ENCODE measurements at regions not wholly inside any gene's neighbourhood (a gene's known extent, or its start where the extent isn't known, plus 50 kb on each side); places are given as distances from the start of the nearest gene placed in this dataset.
"Not testable (repeated sequence)": the region's sequence is repeated elsewhere in the genome, so short reads cannot be mapped to it uniquely, and the experiment has no call there.

DNA sequence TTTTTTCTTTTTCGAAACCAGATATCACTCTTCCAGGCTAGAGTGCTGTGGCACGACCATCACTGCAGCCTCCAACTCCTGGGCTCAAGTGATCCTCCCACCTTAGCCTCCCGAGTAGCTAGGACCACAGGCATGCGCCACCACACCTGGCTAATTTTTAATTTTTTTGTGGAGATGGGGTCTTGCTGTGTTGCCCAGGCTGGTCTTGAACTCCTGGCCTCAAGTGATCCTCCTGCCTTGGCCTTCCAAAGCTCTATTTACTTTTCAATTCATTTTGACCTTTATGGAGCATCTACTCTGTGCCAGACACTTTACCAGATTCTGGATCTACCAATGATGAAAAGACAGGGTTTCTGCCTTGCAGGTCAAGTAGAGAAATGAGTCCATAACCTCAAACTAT lies 83.3 kb downstream of the NENF start:
- TF ChIP-seq, protein P1, sequence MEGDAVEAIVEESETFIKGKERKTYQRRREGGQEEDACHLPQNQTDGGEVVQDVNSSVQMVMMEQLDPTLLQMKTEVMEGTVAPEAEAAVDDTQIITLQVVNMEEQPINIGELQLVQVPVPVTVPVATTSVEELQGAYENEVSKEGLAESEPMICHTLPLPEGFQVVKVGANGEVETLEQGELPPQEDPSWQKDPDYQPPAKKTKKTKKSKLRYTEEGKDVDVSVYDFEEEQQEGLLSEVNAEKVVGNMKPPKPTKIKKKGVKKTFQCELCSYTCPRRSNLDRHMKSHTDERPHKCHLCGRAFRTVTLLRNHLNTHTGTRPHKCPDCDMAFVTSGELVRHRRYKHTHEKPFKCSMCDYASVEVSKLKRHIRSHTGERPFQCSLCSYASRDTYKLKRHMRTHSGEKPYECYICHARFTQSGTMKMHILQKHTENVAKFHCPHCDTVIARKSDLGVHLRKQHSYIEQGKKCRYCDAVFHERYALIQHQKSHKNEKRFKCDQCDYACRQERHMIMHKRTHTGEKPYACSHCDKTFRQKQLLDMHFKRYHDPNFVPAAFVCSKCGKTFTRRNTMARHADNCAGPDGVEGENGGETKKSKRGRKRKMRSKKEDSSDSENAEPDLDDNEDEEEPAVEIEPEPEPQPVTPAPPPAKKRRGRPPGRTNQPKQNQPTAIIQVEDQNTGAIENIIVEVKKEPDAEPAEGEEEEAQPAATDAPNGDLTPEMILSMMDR (IDR thresholded peaks at IDR 0.05; ENCODE audit: insufficient read depth, low read length, poor library complexity, severe bottlenecking): not testable (repeated sequence)
- TF ChIP-seq EZH2phosphoT487 (conservative IDR thresholded peaks at IDR 0.05; ENCODE audit: low read length): not testable (repeated sequence)

Data from SU-DHL-6 (cell line).